GM12872 (cell line): ENCODE measurements at regions not wholly inside any gene's neighbourhood (a gene's known extent, or its start where the extent isn't known, plus 50 kb on each side); places are given as distances from the start of the nearest gene placed in this dataset.

Experiments
- TF ChIP-seq, protein P1 (sequence below): IDR thresholded peaks from 3 replicates; pipeline ENCODE4 v1.5.1; 2011; ENCODE audit warnings: low read depth, mild to moderate bottlenecking, low read length, moderate library complexity; ENCODE audit not compliant: insufficient read depth

DNA sequence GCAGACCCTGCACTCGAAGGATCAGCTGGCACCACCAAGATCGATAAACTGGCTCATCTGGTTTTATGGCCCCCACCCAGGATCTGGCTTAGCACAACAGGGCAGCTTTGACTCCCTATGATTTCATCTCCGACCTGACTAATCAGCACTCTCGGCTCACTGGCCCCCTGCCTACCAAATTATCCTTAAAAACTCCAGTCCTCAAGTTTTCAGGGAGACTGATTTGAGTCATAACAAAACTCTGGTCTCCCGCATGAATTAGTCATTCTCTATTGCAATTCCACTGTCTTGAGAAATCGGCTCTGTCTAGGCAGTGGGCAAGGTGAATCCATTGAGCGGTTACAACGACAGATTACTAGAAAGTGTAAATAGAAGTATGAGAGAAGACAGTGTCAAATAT lies 521.9 kb upstream of the RGMA start:
- TF ChIP-seq, protein P1, sequence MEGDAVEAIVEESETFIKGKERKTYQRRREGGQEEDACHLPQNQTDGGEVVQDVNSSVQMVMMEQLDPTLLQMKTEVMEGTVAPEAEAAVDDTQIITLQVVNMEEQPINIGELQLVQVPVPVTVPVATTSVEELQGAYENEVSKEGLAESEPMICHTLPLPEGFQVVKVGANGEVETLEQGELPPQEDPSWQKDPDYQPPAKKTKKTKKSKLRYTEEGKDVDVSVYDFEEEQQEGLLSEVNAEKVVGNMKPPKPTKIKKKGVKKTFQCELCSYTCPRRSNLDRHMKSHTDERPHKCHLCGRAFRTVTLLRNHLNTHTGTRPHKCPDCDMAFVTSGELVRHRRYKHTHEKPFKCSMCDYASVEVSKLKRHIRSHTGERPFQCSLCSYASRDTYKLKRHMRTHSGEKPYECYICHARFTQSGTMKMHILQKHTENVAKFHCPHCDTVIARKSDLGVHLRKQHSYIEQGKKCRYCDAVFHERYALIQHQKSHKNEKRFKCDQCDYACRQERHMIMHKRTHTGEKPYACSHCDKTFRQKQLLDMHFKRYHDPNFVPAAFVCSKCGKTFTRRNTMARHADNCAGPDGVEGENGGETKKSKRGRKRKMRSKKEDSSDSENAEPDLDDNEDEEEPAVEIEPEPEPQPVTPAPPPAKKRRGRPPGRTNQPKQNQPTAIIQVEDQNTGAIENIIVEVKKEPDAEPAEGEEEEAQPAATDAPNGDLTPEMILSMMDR = no peak

DNA sequence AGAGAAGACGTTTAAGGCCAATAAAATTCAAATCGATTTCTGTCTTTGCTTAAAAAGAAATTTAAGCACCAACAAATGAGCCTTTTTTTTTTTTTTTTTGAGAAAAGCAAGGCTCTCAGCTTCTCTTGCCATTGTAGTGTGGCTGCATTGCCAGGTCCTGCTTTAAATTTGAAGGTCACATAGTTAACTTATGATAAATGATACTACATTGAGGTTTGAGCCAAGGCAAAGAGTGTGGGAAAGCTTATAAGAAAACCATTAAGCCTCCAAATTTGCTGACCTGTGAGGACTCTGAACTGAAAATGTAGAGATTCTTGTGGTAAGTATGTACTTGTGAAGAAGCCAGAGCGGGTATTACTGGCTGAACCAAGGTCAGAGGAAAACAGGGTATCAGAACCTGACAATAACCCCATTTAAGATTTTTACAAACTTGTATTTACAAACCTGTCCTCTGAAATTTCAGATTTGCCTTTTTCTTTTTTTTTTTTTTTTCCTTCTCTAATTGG lies 519.7 kb upstream of the RGMA start:
- TF ChIP-seq, protein P1 = no peak

- TF ChIP-seq, protein P1 = no peak
These were observed 514.5 kb upstream of the RGMA start for GRCh38 chr15:93603550-93603949.

DNA sequence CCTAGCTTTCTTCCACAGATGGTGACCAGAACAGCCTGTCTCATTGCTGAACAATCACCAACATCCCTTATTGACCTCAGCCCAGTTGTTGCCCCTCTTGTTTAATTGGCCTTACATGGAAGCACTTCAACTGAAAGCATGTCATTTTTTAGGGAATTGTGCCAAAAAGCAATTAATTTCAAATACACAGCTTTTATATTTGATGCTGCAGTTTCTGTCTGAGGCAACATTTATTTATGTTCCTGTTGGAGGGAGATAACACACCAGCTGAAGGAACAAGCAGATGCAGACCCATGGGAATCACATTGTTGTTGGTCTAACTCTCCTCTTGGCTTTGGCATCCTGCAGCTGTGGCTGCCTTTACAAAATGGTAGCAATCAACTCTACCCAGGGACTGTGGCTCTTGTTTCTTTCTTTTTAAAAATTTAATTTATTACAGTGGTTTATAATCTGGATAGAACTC lies 498.1 kb upstream of the RGMA start:
- TF ChIP-seq, protein P1 = no peak

DNA sequence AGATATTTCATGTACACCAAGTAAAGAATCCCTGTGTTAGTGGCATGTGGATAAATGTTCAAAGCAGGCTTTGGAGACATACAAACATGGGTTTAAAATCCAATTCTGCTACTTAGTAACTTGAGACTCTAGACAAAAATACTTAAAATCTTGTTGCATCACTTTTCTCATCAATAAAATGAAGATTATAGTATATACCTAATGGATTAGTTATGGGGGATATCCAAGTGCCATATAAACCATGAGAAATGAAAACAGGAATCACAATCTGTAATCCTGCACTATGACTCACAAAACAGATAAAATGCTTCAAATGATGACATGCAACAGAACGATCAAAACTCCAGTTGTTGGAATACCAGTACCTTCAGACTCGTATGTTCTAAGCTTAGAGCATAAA lies 496.0 kb upstream of the RGMA start:
- TF ChIP-seq, protein P1 = no peak

DNA sequence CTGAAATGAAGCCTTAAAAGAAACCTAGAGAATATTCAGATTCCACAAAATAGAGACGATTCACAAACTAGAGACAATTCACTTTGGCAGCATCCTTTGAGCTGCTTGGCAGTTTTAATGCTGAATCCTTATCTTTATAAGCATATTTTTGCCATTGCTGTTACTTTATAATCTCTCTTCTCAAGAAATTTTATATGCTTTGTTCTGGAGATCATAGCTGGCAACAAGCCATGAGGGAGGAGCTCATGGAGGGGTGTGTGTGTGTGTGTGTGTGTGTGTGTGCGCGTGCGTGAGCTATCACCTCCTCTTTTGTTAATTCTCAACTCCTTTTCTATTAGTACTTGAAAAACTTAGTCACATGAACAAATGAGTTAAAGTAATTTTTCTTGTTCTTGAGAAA lies 495.0 kb upstream of the RGMA start:
- TF ChIP-seq, protein P1 = no peak

- TF ChIP-seq, protein P1 = no peak
These were observed 494.5 kb upstream of the RGMA start for GRCh38 chr15:93583552-93583951.

- TF ChIP-seq, protein P1 = no peak
These were observed 481.5 kb upstream of the RGMA start for GRCh38 chr15:93570527-93570926.
